Small intestine (tissue), 7 donors: ENCODE measurements at regions not wholly inside any gene's neighbourhood (a gene's known extent, or its start where the extent isn't known, plus 50 kb on each side); places are given as distances from the start of the nearest gene placed in this dataset.
A peak's percentile ranks its signal among the peaks of the same experiment; 100 is the strongest.

ENCODE experiments used
- DNase-seq, 2 donors: peaks; one replicate each; pipeline versions ENCODE4 v3.0.0 to v3.0.0-alpha.2; 2013
- FAIRE-seq: peaks from 2 replicates; lab custom pipeline; 2012; peaks lifted over from hg19 to GRCh38; lab: Jason Lieb, UNC
- H3K27ac ChIP-seq, 3 donors: one replicate each; pipeline ENCODE4 v1.5.1; 2013; ENCODE audit warnings: low read length in 2 of 3, mild to moderate bottlenecking in 2 of 3, control low read depth in 1 of 3, inconsistent platforms in 1 of 3, low read depth in 1 of 3, moderate library complexity in 1 of 3
- H3K27me3 ChIP-seq, 3 donors: one replicate each; pipeline ENCODE4 v1.6.1; 2013; ENCODE audit warnings: low read length in 3 of 3, inconsistent platforms in 1 of 3; ENCODE audit not compliant: control insufficient read depth in 3 of 3, insufficient read depth in 3 of 3
- H3K36me3 ChIP-seq, 3 donors: one replicate each; pipeline ENCODE4 v1.6.1; 2013; ENCODE audit warnings: low read length in 3 of 3, inconsistent platforms in 1 of 3, low read depth in 1 of 3, mild to moderate bottlenecking in 1 of 3, moderate library complexity in 1 of 3; ENCODE audit not compliant: control insufficient read depth in 3 of 3, insufficient read depth in 2 of 3
- H3K4me1 ChIP-seq, 3 donors: one replicate each; pipeline ENCODE4 v1.6.1; 2013; ENCODE audit warnings: low read length in 2 of 3, inconsistent platforms in 1 of 3, low read depth in 1 of 3, mild to moderate bottlenecking in 1 of 3, moderate library complexity in 1 of 3; ENCODE audit not compliant: control insufficient read depth in 3 of 3, insufficient read depth in 2 of 3
- H3K4me3 ChIP-seq, 3 donors: one replicate each; pipeline ENCODE4 v1.5.1; 2013; ENCODE audit warnings: low read length in 3 of 3, control low read depth in 1 of 3, inconsistent platforms in 1 of 3, low read depth in 1 of 3, mild to moderate bottlenecking in 1 of 3, moderate library complexity in 1 of 3
- H3K9me3 ChIP-seq, 2 donors: one replicate each; pipeline ENCODE4 v1.6.1; 2013; ENCODE audit warnings: low read depth in 1 of 2, low read length in 1 of 2; ENCODE audit not compliant: control insufficient read depth in 2 of 2, insufficient read depth in 1 of 2
- WGBS, 3 donors: extraction: QIAGEN DNeasy Blood & Tissue Kit; methylation state at CpG; one replicate each; pipeline ENCODE4 v1.1.7; 2013; 5-methylcytosine and 5-hydroxymethylcytosine counted together
- donor health status: healthy with polysubstance abuse.
- donor health status: control.
- donor health status: control.
- donor health status: Bipolar disorder and iron deficiency.
- donor health status: healthy.

GRCh38 chr2:181198183-181198864 lies 217.9 kb downstream of the UBE2E3 start:
- no peak overlapping the region for H3K27ac ChIP-seq
- H3K4me3 ChIP-seq = no peak overlapping the region
- no peaks in the 10 kb centered on the region for H3K9me3 ChIP-seq
- DNase-seq (no peak), FAIRE-seq (no peak)
- H3K4me1 ChIP-seq = no peaks in the 10 kb centered on the region
- no peaks in the 10 kb centered on the region for H3K36me3 ChIP-seq
- 70 to 76% (median 73%) methylated on average over 1 of the region's 1 CpG for WGBS, 3 donors
- H3K27me3 ChIP-seq = no peaks in the 10 kb centered on the region

GRCh38 chr2:181203412-181203811 lies 223.0 kb downstream of the UBE2E3 start:
- FAIRE-seq = no peak

GRCh38 chr2:181203916-181204315 lies 223.5 kb downstream of the UBE2E3 start:
- Histone ChIP-seq H3K27me3 (no peaks in the 10 kb centered on the region), H3K9me3 (peaks cover 0 to 14% of the 10 kb centered on the region in 2 donors), H3K36me3 (no peaks in the 10 kb centered on the region), H3K4me3 (no peak overlapping the region), H3K4me1 (no peaks in the 10 kb centered on the region), H3K27ac (no peak overlapping the region)
- no peak for DNase-seq
- FAIRE-seq = no peak

More at GRCh38 chr2:181203412-181203811, 223.0 kb downstream of the UBE2E3 start:
- no peak for DNase-seq
- no peaks in the 10 kb centered on the region for H3K27me3 ChIP-seq
- H3K4me1 ChIP-seq = no peaks in the 10 kb centered on the region
- peaks cover 0 to 9% of the 10 kb centered on the region in 2 donors for H3K9me3 ChIP-seq
- no peak overlapping the region for H3K27ac ChIP-seq
- no peak overlapping the region for H3K4me3 ChIP-seq
- no peaks in the 10 kb centered on the region for H3K36me3 ChIP-seq

- H3K9me3 ChIP-seq = no peaks in the 10 kb centered on the region
- H3K4me1 ChIP-seq = no peaks in the 10 kb centered on the region
- H3K27me3 ChIP-seq = no peaks in the 10 kb centered on the region
- FAIRE-seq (no peak), DNase-seq (no peak)
- H3K27ac ChIP-seq = no peak overlapping the region
- H3K4me3 ChIP-seq = no peak overlapping the region
- WGBS, 3 donors = 92 to 96% (median 94%) methylated on average over 3 of the region's 3 CpGs
- H3K36me3 ChIP-seq = no peaks in the 10 kb centered on the region
These were observed 238.0 kb downstream of the UBE2E3 start for GRCh38 chr2:181218401-181218821.

GRCh38 chr2:181223234-181223633 lies 234.0 kb upstream of the ITGA4 start:
- DNase-seq (peak in 1 of 2 donors; percentile 14), FAIRE-seq (no peak)
- no peak overlapping the region for H3K27ac ChIP-seq
- no peaks in the 10 kb centered on the region for H3K4me1 ChIP-seq
- no peaks in the 10 kb centered on the region for H3K36me3 ChIP-seq
- H3K4me3 ChIP-seq = no peak overlapping the region
- no peaks in the 10 kb centered on the region for H3K27me3 ChIP-seq
- H3K9me3 ChIP-seq = no peaks in the 10 kb centered on the region
- WGBS, 3 donors = 57 to 68% (median 67%) methylated on average over 2 of the region's 2 CpGs

- H3K27me3 ChIP-seq = no peaks in the 10 kb centered on the region
- 74 to 81% (median 80%) methylated on average over 3 of the region's 3 CpGs for WGBS, 3 donors
These were observed 232.3 kb upstream of the ITGA4 start for GRCh38 chr2:181224866-181225265.

GRCh38 chr2:181228661-181229060 lies 228.5 kb upstream of the ITGA4 start:
- Histone ChIP-seq H3K4me3 (no peak overlapping the region), H3K27me3 (no peaks in the 10 kb centered on the region), H3K27ac (no peak overlapping the region), H3K4me1 (no peaks in the 10 kb centered on the region), H3K9me3 (no peaks in the 10 kb centered on the region), H3K36me3 (no peaks in the 10 kb centered on the region)
- WGBS, 3 donors = 40 to 65% (median 44%) methylated on average over 1 of the region's 1 CpG
- DNase-seq (peak in 1 of 2 donors; percentile 12), FAIRE-seq (no peak)

More at GRCh38 chr2:181224866-181225265, 232.3 kb upstream of the ITGA4 start:
- Histone ChIP-seq H3K36me3 (no peaks in the 10 kb centered on the region), H3K4me3 (no peak overlapping the region), H3K27ac (no peak overlapping the region), H3K4me1 (no peaks in the 10 kb centered on the region), H3K9me3 (no peaks in the 10 kb centered on the region)
- no peak for FAIRE-seq
- no peak for DNase-seq

- DNase-seq = no peak
- no peak overlapping the region for H3K27ac ChIP-seq
- no peaks in the 10 kb centered on the region for H3K36me3 ChIP-seq
- WGBS, 3 donors = 86 to 98% (median 93%) methylated on average over 1 of the region's 1 CpG
- no peak for FAIRE-seq
- no peaks in the 10 kb centered on the region for H3K27me3 ChIP-seq
- H3K9me3 ChIP-seq = no peaks in the 10 kb centered on the region
- H3K4me1 ChIP-seq = no peaks in the 10 kb centered on the region
- H3K4me3 ChIP-seq = no peak overlapping the region
These were observed 226.0 kb upstream of the ITGA4 start for GRCh38 chr2:181231151-181231550.
